H7 (cell line): ENCODE measurements at regions not wholly inside any gene's neighbourhood (a gene's known extent, or its start where the extent isn't known, plus 50 kb on each side); places are given as distances from the start of the nearest gene placed in this dataset.

Source experiments
- DNase-seq: peaks from one replicate; pipeline ENCODE4 v3.0.0; 2012
- H3K27me3 ChIP-seq: 2 replicates; pipeline ENCODE4 v1.6.0; 2011; ENCODE audit warnings: mild to moderate bottlenecking, low read length; ENCODE audit not compliant: control insufficient read depth, insufficient read depth
- H3K36me3 ChIP-seq: replicated peaks from 2 replicates; pipeline ENCODE4 v1.5.1; 2011; ENCODE audit warnings: low read length; ENCODE audit not compliant: control insufficient read depth, insufficient read depth
- H3K4me3 ChIP-seq: 2 replicates; pipeline ENCODE4 v1.5.1; 2011; ENCODE audit warnings: low read depth, mild to moderate bottlenecking, control low read depth, low read length, moderate library complexity; ENCODE audit not compliant: insufficient read depth

GRCh38 chr1:8078176-8078671 is 52.1 kb upstream of the ERRFI1 start:
- H3K27me3 ChIP-seq, result no peaks in the 10 kb centered on the region
- peak; percentile 11 for DNase-seq
- no peak overlapping the region for H3K4me3 ChIP-seq
- no peaks in the 10 kb centered on the region for H3K36me3 ChIP-seq

DNA sequence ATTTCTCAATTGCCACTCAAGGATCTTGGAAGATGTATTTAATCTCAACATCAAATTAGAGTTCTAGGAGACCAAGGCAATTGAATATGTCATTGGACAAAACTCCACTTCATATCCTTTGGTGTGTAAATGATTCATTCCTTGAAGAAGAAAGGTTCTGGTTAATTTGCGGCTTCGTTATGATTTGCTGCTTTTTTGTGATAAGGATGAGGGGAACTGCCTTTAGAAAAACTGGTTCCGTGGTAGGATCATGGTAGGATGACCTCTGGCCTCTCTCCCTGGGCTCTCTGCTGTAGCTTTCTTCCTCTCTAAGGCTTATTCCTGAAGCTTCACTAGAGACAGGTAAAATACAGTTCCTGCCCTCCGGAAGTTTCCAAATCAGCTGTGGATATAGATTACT is 51.5 kb upstream of the ERRFI1 start:
- Histone ChIP-seq H3K36me3 (no peaks in the 10 kb centered on the region), H3K4me3 (no peak overlapping the region), H3K27me3 (no peaks in the 10 kb centered on the region)
- no peak for DNase-seq

GRCh38 chr1:8077120-8077573 is 51.0 kb upstream of the ERRFI1 start:
- Histone ChIP-seq H3K36me3 (no peaks in the 10 kb centered on the region), H3K27me3 (no peaks in the 10 kb centered on the region), H3K4me3 (no peak overlapping the region)
- DNase-seq, result peak; percentile 26

GRCh38 chr1:8076176-8076575 is 50.1 kb upstream of the ERRFI1 start:
- Histone ChIP-seq H3K4me3 (no peak overlapping the region), H3K36me3 (no peaks in the 10 kb centered on the region), H3K27me3 (no peaks in the 10 kb centered on the region)
- DNase-seq, result no peak
